ENCODE measurements at regions not wholly inside any gene's neighbourhood (a gene's known extent, or its start where the extent isn't known, plus 50 kb on each side); places are given as distances from the start of the nearest gene placed in this dataset.
"Not testable (repeated sequence)": the region's sequence is repeated elsewhere in the genome, so short reads cannot be mapped to it uniquely, and the experiment has no call there.

DNA sequence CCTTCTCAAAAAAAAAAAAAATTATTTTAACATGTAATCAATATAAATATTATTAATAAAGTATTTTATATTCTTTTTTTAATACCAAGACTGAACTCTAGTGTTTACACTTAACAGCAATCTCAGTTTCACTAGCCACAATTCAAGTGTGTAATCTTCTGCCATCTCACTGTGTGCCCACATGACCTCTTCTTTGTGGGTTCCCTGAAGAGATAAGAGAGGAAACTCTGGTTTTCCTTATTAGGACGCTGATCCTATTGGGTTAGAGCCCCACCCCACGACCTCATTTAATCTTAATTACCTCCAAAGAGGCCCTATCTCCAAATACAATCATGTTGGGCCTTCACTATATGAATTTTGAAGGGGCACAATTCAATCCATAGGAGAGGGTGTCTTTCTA is 177.6 kb downstream of the STK31 start:
- no peak for DNase-seq

- DNase-seq: no peak
Measured at GRCh38 chr7:23888958-23889357, 178.9 kb downstream of the STK31 start.

DNA sequence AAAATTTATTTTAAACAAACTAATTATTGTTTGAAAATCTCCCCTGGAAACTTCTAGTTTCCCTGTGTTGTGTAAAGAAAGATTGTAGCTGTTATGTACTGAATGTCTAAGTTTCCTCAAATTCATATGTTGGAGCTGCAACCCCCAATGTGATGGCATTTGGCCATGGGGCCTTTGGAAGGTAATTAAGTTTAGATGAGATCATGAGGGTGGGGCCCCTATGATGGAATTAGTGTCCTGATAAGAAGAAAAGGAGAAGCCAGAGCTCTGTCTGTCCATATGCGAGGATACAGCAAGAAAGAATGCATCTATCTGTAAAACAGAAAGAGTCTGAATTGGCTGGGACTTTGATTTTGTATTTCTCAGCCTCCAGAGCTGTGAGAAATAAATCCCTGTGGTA is 179.5 kb downstream of the STK31 start:
- DNase-seq: no peak

DNA sequence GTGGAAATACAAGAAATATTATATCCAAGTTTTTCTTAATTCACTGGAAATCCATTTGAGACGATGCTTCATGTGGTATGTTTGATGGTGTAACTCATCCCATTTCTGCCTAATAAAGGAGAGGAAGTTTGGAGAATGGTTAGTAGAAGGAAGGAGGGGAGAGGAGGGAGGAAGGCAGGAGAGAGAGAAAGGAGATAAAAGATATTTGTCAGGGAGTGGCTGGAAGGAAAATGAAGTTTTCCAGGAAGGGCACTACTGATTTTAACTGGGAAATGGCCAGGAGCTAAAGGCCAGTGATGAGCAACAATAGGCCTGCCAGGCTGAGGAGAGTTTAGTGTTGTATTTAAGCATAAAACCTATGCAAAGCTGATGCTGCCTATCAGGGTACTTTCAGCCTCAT is 182.0 kb downstream of the STK31 start:
- DNase-seq: no peak

DNA sequence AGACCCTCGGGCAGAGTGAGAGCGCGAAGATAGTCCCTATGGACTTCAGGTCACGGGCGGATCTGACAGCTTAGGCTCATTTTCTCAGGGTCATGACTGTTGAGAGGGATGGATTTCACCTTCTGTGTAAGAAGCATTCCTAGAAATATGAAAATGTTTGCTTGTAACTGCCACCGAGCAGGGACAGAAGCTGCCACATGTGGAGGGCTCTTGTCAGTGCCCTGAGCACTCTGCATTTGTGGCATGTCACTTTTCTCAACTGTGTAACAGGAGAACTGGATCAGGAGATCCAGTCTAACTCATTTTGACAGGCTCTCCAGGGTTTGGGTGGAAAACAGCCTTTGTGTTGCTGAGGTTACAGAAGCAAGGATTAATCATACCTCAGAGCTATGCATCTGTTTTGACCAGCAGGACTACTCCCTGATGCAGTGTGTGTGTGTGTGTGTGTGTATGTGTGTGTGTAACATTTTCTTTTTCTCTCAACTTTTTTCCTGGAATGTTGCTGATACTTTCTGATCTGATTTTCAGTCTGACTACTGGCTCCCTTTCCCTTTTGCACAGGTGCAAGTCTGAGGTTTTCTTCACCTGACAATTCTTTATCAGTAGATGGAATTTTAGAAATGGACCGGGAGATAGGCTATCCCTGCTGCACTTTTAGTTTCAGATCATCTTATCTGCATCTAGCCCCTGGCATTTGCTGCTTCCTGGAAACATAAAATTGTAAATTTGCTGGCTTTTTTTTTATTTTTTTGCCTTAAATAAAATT is 183.3 kb downstream of the STK31 start:
- no peak for DNase-seq

- no peak for DNase-seq
Measured at GRCh38 chr7:23893942-23894891, 184.2 kb downstream of the STK31 start.

DNA sequence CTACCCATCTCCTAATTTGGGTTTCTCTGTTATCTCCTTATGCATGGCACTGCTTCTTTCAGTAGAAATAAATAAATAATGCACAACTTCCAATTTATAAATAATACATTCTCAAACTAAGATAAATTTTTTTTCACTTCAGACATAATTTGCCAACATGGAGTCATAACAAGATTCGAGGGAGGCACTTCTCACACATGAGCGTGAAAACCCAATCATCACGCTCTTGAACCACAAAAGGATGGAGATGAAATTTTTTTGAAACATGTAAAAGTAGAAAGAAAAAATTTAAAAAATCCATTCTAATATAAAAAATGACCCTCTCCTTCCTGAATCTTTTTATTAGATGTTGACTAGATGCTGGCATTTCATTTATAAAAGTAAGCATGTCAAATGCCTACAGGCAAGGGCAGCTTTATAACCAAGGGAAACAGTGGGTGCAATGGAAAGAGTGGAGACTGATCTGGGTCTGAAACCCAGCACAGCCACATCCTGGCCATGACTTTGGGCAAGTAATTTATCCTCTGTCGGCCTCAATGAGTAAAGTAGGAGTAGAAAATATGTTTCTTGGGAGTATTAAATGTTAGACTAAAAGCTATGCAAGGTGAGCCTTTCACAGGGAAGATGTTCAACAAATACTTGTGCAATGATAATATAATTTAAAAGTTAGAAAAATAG is 185.0 kb downstream of the STK31 start:
- DNase-seq: no peak

DNA sequence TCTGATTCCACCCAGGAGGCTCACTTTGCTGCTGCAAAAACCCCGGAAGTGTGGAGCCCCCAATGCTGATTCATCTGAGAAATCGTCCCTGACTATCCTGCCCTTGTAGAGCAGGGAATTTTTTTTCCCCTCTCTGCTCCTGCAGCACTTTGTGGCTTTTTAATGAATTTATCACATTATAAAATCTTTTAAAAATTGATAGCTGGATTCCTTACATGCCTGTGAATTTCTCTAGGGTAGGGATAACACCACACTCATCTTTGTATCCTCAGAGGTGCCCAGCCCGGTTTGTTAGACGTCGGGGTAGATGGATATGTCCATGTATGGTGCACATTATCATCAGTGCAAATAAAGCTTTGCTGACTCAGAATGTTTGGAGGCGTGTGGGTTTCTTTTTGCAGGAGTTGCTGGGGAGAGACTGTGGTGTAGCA is 185.7 kb downstream of the STK31 start:
- DNase-seq: no peak

DNA sequence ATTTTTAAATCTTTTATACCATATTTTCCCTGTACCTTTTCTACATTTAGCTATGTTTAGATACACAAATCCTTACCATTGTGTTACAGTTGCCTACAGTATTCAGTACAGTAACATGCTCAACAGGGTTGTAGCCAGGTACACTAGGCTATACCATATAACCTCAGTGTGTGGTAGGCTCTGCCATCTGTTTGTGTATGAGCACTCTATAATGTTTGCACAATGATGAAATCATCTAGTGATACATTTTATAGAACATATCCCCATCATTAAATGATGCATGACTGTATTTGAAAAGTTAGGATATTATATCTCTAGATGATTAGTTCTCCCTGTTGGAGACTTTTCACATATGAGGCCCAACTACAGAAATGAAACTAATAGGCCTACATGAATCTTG is 188.6 kb downstream of the STK31 start:
- no peak for DNase-seq

DNA sequence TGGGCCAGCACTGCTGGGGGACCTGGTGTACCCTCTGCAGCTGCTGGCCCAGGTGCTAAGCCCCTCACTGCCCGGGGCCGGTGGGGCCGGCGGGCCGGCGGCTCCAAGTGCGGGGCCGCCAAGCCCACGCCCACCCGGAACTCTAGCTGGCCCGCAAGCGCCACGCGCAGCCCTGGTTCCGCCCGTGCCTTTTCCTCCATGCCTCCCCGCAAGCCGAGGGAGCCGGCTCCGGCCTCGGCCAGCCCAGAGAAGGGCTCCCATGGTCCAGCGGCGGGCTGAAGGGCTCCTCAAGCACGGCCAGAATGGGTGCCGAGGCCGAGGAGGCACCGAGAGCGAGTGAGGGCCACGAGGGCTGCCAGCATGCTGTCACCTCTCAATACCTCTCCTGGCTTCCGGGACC is 194.9 kb downstream of the STK31 start:
- not testable (repeated sequence) for DNase-seq

- no peak for DNase-seq
Measured at GRCh38 chr7:23907012-23907411, 197.0 kb downstream of the STK31 start.

DNA sequence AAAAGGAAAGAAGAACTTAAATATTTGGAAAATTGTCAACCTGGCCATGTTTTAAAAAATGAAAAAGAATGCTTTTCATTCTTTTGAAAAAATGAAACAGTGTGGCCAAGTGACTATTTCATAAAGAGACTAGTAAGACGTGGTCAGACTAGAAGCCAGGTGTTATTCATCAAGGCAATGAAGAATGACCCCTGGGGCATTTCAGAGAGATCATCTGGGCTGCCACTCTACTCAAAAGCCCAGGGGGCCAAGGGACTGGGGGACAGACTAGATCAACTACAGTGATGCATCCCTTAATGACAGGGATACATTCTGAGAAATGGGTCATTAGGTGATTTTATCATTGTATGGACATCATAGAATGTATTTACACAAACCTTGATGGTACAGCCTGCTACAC is 199.4 kb downstream of the STK31 start:
- no peak for DNase-seq

DNA sequence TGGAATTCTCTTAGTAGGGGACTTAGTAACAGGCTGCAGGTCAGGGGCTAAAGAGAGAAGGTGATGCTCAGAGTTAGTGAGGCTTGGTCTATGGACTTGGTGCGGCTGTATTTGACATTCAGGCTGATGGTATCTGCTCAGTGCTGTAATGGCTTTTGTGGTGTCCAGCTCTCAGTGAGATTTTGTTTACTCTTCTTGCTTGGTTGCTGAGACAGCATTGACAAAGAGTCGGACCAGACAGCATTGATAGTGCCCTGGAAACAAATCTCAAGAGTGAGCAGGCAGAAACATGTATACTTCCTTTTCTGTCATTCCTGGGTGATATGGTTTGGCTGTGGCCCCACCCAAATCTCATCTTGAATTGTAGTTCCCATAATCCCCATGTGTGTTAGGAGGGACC is 202.0 kb downstream of the STK31 start:
- DNase-seq: no peak

DNA sequence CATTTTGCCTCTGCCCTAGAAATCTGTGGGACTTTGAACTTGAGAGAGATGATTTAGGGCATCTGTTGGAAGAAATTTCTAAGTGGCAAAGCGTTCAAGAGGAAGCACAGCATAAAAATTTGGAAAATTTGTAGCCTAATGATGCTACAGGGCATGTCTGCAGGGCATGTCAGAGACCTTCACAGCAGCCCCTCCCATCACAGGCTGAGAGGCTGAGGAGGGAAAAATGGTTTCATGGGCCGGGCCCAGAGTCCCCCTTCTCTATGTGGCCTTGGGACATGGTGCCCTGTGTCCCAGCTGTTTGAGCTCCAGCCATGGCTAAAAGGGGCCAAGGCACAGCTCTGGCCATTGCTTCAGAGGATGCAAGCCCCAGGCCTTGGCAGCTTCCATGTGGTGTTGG is 203.0 kb downstream of the STK31 start:
- no peak for DNase-seq

- no peak for DNase-seq
Measured at GRCh38 chr7:23915236-23915635, 205.2 kb downstream of the STK31 start.

DNA sequence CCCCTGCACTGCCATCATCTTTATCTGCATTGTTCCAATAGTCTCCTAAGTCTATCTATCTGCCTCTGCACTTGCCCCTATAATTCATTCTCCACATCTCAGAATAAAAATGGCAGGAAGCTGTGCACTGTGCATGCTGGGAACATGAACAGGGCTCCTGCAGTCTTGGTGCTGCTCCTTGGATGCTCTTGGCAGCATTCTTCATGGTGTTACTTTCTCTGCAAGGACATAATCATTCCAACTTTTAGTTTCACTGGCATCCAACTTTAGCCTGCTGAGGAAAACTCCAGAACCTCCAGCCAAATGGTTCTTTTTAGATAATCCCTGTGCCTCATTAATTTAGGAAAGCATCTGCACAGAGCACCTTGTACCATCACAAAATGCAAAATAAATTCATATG is 208.3 kb downstream of the STK31 start:
- DNase-seq: no peak

DNA sequence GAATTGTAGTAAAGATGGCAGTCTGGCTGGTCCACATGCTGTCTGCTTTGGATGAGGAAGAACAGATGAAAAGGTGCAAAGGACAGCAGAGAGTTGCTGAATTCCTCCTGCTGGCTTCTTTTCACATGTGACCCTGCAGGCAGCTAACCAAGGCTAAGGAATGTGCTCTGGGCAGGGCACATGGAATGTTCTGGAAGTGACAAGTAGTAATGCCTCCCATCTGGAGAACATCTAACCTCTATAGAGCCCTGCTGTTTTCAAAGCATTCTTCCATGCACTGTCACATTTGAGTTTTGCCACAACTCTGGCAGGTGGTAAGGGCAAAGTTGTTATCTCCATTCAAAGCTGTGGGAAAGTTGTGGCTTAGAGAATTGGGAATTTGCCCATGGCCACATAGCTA is 208.8 kb downstream of the STK31 start:
- DNase-seq: no peak

DNA sequence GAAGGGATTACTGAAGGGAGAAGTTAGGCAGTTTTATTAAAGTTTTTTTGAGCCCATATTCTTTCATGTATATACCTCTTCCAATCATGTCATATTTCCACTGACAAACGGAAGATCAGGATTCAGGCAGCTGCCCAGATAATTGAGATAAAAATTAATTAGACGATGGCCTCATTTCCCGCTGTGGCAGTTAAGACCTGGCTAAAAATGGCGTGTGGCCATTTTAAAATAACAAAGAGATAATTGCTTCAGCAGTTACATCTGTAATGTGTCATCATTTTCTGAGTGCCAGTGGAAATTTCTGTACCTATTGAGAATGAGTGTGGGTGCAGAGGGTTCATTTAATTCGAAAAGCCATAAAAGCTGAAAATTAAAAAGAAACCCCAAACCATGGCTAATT is 215.1 kb downstream of the STK31 start:
- no peak for DNase-seq

GRCh38 chr7:23927709-23928417 is 217.8 kb downstream of the STK31 start:
- no peak for DNase-seq

DNA sequence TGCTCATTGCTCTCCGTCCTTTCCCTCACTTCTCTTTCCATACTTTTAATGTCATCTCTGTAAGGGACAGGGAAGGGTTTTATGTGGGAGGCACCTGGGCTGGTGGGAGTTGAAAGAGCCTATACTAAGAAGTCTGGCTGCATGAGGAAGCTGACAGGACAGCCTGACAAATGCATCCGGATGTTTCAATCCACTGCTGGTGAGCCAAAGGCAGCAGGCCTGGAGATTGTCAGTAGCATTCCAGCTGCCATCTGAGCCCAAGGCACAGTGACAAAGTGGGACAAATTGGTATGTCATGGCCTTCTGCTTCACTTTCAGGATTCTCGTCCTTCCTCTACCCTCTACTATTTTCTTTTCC is 218.4 kb downstream of the STK31 start:
- DNase-seq: no peak

DNA sequence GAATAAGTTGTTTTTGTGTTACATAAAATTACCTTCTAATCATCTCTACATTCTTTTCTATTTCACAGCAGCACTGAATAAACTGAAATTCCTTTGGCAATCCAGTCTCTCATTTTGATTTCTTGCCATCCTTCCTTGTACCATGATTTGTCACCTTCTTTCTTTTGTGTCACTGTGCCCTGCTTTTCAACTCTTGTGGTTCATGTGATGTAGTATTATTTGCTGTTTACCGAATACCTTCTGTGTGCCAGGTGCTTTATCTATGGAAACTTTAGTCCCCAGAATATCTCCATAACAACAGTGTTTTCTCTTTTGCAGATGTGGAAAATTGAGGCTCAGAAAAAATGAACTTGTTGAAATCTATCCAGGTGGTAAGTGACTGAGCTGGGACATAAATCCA is 220.3 kb downstream of the STK31 start:
- no peak for DNase-seq

DNA sequence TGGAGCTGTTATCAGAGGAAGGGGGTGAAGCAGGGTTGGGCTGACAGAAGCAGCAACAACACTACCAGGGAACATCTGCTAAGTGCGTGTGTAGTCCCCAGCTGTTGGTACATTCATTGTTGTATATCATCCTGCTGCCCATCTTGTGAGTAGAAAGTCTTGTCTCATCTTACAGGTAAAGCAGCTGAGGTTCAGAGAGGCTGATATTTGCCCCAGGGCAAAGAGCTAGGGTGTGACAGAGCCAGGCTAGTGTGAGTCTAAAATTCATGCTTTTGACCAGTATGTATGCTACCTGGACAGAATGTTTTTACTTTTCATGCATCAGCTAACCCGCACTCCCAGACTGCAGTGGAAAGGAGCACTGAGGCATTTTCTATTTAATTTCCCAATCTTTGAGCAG is 221.6 kb downstream of the STK31 start:
- no peak for DNase-seq

GRCh38 chr7:23938215-23938614 is 228.2 kb downstream of the STK31 start:
- no peak for DNase-seq
